ENCODE measurements at regions not wholly inside any gene's neighbourhood (a gene's known extent, or its start where the extent isn't known, plus 50 kb on each side); places are given as distances from the start of the nearest gene placed in this dataset.

GRCh38 chr5:68455216-68455615 is 239.7 kb downstream of the PIK3R1 start:
- no peak for DNase-seq

GRCh38 chr5:68456756-68457217 is 241.2 kb downstream of the PIK3R1 start:
- no peak for DNase-seq

GRCh38 chr5:68457285-68457684 is 241.7 kb downstream of the PIK3R1 start:
- no peak for DNase-seq

- no peak for DNase-seq
These were observed 243.0 kb downstream of the PIK3R1 start for GRCh38 chr5:68458416-68459021.

GRCh38 chr5:68459093-68459809 is 243.7 kb downstream of the PIK3R1 start:
- no peak for DNase-seq

GRCh38 chr5:68459810-68460139 is 244.2 kb downstream of the PIK3R1 start:
- DNase-seq = no peak

GRCh38 chr5:68460147-68460798 is 244.7 kb downstream of the PIK3R1 start:
- DNase-seq = peak; percentile 24

- no peak for DNase-seq
These were observed 248.1 kb downstream of the PIK3R1 start for GRCh38 chr5:68463606-68464005.

GRCh38 chr5:68464424-68464823 is 248.9 kb downstream of the PIK3R1 start:
- no peak for DNase-seq

- DNase-seq = no peak
These were observed 249.6 kb downstream of the PIK3R1 start for GRCh38 chr5:68465133-68465532.

GRCh38 chr5:68465934-68466551 is 250.5 kb downstream of the PIK3R1 start:
- DNase-seq = no peak

- DNase-seq = no peak
These were observed 251.7 kb downstream of the PIK3R1 start for GRCh38 chr5:68467208-68467607.

- no peak for DNase-seq
These were observed 252.2 kb downstream of the PIK3R1 start for GRCh38 chr5:68467794-68468193.

GRCh38 chr5:68468322-68468721 is 252.8 kb downstream of the PIK3R1 start:
- no peak for DNase-seq

GRCh38 chr5:68475476-68475983 is 260.0 kb downstream of the PIK3R1 start:
- DNase-seq = no peak

- no peak for DNase-seq
These were observed 261.3 kb downstream of the PIK3R1 start for GRCh38 chr5:68476854-68477253.

GRCh38 chr5:68478301-68479095 is 262.9 kb downstream of the PIK3R1 start:
- no peak for DNase-seq

- DNase-seq = no peak
These were observed 264.0 kb downstream of the PIK3R1 start for GRCh38 chr5:68479524-68479923.

- no peak for DNase-seq
These were observed 264.9 kb downstream of the PIK3R1 start for GRCh38 chr5:68480335-68480940.

GRCh38 chr5:68482199-68482598 is 266.6 kb downstream of the PIK3R1 start:
- DNase-seq = no peak

GRCh38 chr5:68484307-68485068 is 268.9 kb downstream of the PIK3R1 start:
- DNase-seq = no peak

GRCh38 chr5:68489556-68489955 is 274.0 kb downstream of the PIK3R1 start:
- no peak for DNase-seq
